Keratinocyte (primary cell): ENCODE measurements at regions not wholly inside any gene's neighbourhood (a gene's known extent, or its start where the extent isn't known, plus 50 kb on each side); places are given as distances from the start of the nearest gene placed in this dataset.
A peak's percentile ranks its signal among the peaks of the same experiment; 100 is the strongest.

ENCODE experiments used
- DNase-seq: peaks from one replicate; pipeline ENCODE4 v3.0.0-alpha.2; 2011; ENCODE audit warnings: low read depth, missing footprints, low spot score
- FAIRE-seq: peaks from 2 replicates; lab custom pipeline; 2011; peaks lifted over from hg19 to GRCh38; lab: Jason Lieb, UNC
- H2AFZ ChIP-seq: 2 replicates; pipeline ENCODE4 v1.6.0; 2012; ENCODE audit warnings: low read length, control low read depth, inconsistent platforms; ENCODE audit not compliant: control insufficient read depth
- H3K27ac ChIP-seq: 2 replicates; pipeline ENCODE4 v1.5.1; 2011; ENCODE audit warnings: low read length; ENCODE audit not compliant: control insufficient read depth, insufficient read depth
- H3K27me3 ChIP-seq: 3 replicates; pipeline ENCODE4 v1.6.0; 2011; ENCODE audit warnings: low read length; ENCODE audit not compliant: control insufficient read depth, insufficient read depth; ENCODE audit errors: extremely low read depth
- H3K36me3 ChIP-seq, 2 experiments: 2 replicates in 1 of 2; 3 replicates in 1 of 2; pipeline ENCODE4 v1.5.1; 2011; ENCODE audit warnings: low read length in 2 of 2, mild to moderate bottlenecking in 1 of 2; ENCODE audit not compliant: control insufficient read depth in 2 of 2, insufficient read depth in 2 of 2; ENCODE audit errors: extremely low read depth in 1 of 2
- H3K4me1 ChIP-seq: 3 replicates; pipeline ENCODE4 v1.5.1; 2011; ENCODE audit warnings: low read length; ENCODE audit not compliant: control insufficient read depth, insufficient read depth; ENCODE audit errors: extremely low read depth
- H3K4me2 ChIP-seq: 3 replicates; pipeline ENCODE4 v1.6.0; 2011; ENCODE audit warnings: low read depth, low read length; ENCODE audit not compliant: control insufficient read depth, insufficient read depth; ENCODE audit errors: extremely low read depth
- H3K4me3 ChIP-seq, 3 experiments: fragments of 200-600 bp in 1 of 3; sonication (generic) in 1 of 3; 2 replicates in 2 of 3; 3 replicates in 1 of 3; pipeline ENCODE4 v1.5.1; 2011 to 2016; ENCODE audit warnings: low read length in 3 of 3, mild to moderate bottlenecking in 3 of 3, control low read depth in 2 of 3, inconsistent platforms in 1 of 3, low read depth in 1 of 3, mixed read lengths in 1 of 3, mixed run types in 1 of 3, moderate library complexity in 1 of 3; ENCODE audit not compliant: control insufficient read depth in 2 of 3, insufficient read depth in 2 of 3; ENCODE audit errors: extremely low read depth in 1 of 3
- H3K79me2 ChIP-seq: 2 replicates; pipeline ENCODE4 v1.6.0; 2012; ENCODE audit warnings: low read length; ENCODE audit not compliant: control insufficient read depth, insufficient read depth
- H3K9ac ChIP-seq: 3 replicates; pipeline ENCODE4 v1.6.0; 2011; ENCODE audit warnings: low read length; ENCODE audit not compliant: control insufficient read depth, insufficient read depth; ENCODE audit errors: extremely low read depth
- H3K9me1 ChIP-seq: 3 replicates; pipeline ENCODE4 v1.6.0; 2011; ENCODE audit warnings: low read length; ENCODE audit not compliant: control insufficient read depth, insufficient read depth; ENCODE audit errors: extremely low read depth
- H3K9me3 ChIP-seq: 2 replicates; pipeline ENCODE4 v1.5.1; 2012; ENCODE audit warnings: low read depth, low read length; ENCODE audit not compliant: control insufficient read depth
- H4K20me1 ChIP-seq: 3 replicates; pipeline ENCODE4 v1.6.0; 2011; ENCODE audit warnings: low read length; ENCODE audit not compliant: control insufficient read depth, insufficient read depth; ENCODE audit errors: extremely low read depth
- CTCF ChIP-seq, 3 experiments: IDR thresholded peaks in 1 of 3; conservative IDR thresholded peaks in 1 of 3; optimal IDR thresholded peaks in 1 of 3; 2 replicates in 2 of 3; 3 replicates in 1 of 3; pipeline versions ENCODE3 to v1.5.1; 2011; ENCODE audit warnings: low read length in 3 of 3, mild to moderate bottlenecking in 3 of 3, moderate library complexity in 2 of 3, control low read depth in 1 of 3, inconsistent platforms in 1 of 3; ENCODE audit not compliant: insufficient read depth in 2 of 3; ENCODE audit errors: extremely low read depth in 1 of 3
- EZH2 ChIP-seq: IDR thresholded peaks from one replicate; pipeline ENCODE4 v1.6.1; 2012; ENCODE audit warnings: inconsistent platforms, mild to moderate bottlenecking, low read length, moderate library complexity
- dilution Hi-C: fragments of 300-500 bp; cut with MboI; formaldehyde crosslinking; loops from one replicate; pipeline ENCODE4 v1.7.0; 2020; ENCODE audit warnings: low sequenced_read_pairs; ENCODE audit not compliant: extremely low pct_ligation_motif_present

- peak; percentile 32 for DNase-seq
- dilution Hi-C loops, result no loop called here
Measured at GRCh38 chr6:47097092-47097945, 55.2 kb upstream of the ADGRF1 start.

GRCh38 chr6:47096211-47096895 is 54.2 kb upstream of the ADGRF1 start:
- dilution Hi-C loops, result no loop called here
- no peak for DNase-seq
- H3K27ac ChIP-seq, result no peak overlapping the region

More at GRCh38 chr6:47097092-47097945, 55.2 kb upstream of the ADGRF1 start:
- no peaks in the 10 kb centered on the region for H3K27me3 ChIP-seq
- peak overlapping the region; percentile 41 for H2AFZ ChIP-seq
- H3K4me3 ChIP-seq, result no peak overlapping the region
- peak overlapping the region; percentile 10 for H3K9ac ChIP-seq
- H3K36me3 ChIP-seq, result no peaks in the 10 kb centered on the region
- H3K79me2 ChIP-seq, result no peaks in the 10 kb centered on the region
- H3K4me2 ChIP-seq, result peak overlapping the region; percentile 38
- H3K4me1 ChIP-seq, result peaks cover 45% of the 10 kb centered on the region
- no peak for TF ChIP-seq EZH2
- peak; percentile 59 to 87 (median 75) for TF ChIP-seq CTCF (optimal IDR thresholded peaks at IDR 0.05 in 1 of 3, IDR thresholded peaks at IDR 0.05 in 1 of 3, conservative IDR thresholded peaks at IDR 0.05 in 1 of 3; ENCODE audit: extremely low read depth in 1 of 3, insufficient read depth in 2 of 3, low read length in 3 of 3)
- FAIRE-seq, result peak; percentile 88
- H3K9me1 ChIP-seq, result no peaks in the 10 kb centered on the region
- peak overlapping the region; percentile 29 for H3K27ac ChIP-seq
- H4K20me1 ChIP-seq, result no peaks in the 10 kb centered on the region
- no peaks in the 10 kb centered on the region for H3K9me3 ChIP-seq

More at GRCh38 chr6:47096211-47096895, 54.2 kb upstream of the ADGRF1 start:
- Histone ChIP-seq H3K4me1 (peaks cover 45% of the 10 kb centered on the region), H3K4me2 (no peak overlapping the region), H3K9me3 (no peaks in the 10 kb centered on the region), H3K4me3 (no peak overlapping the region), H3K9ac (no peak overlapping the region), H3K9me1 (no peaks in the 10 kb centered on the region), H4K20me1 (no peaks in the 10 kb centered on the region), H3K27me3 (no peaks in the 10 kb centered on the region), H3K36me3 (no peaks in the 10 kb centered on the region), H3K79me2 (no peaks in the 10 kb centered on the region), H2AFZ (no peak overlapping the region)
- TF ChIP-seq EZH2 (no peak), CTCF (optimal IDR thresholded peaks at IDR 0.05 in 1 of 3, IDR thresholded peaks at IDR 0.05 in 1 of 3, conservative IDR thresholded peaks at IDR 0.05 in 1 of 3; ENCODE audit: extremely low read depth in 1 of 3, insufficient read depth in 2 of 3, low read length in 3 of 3) (no peak)
- no peak for FAIRE-seq
